GM12878 (cell line): ENCODE measurements at regions not wholly inside any gene's neighbourhood (a gene's known extent, or its start where the extent isn't known, plus 50 kb on each side); places are given as distances from the start of the nearest gene placed in this dataset.

ENCODE experiments used
- ATAC-seq: fragments of 200-7000 bp; cut with Tn5 transposase; 3 replicates; pipeline ENCODE4 v1.9.1; 2020; ENCODE audit warnings: mild to moderate bottlenecking, moderate library complexity
- BruUV-seq: library from RNA; stranded (reverse); fragments of 400-500 nt; replicated peaks from 2 replicates; lab custom pipeline; 2021; lab: Mats Ljungman, UMichigan
- CTCF ChIA-PET: fragments of 300-600 bp; sonication (Branson Sonifier 250); formaldehyde crosslinking; extraction: SDS; loops from one replicate; lab custom pipeline; 2021; ENCODE audit warnings: inconsistent platforms; lab: Yijun Ruan, JAX
- POLR2A ChIA-PET: fragments of 350-600 bp; formaldehyde crosslinking; extraction: SDS; loops from one replicate; lab custom pipeline; 2021; ENCODE audit warnings: inconsistent platforms; lab: Charles Lee
- RAD21 ChIA-PET: fragments of 300-600 bp; sonication (Branson Sonifier 250); formaldehyde crosslinking; loops from one replicate; lab custom pipeline; 2023; ENCODE audit warnings: antibody characterized with exemption; ENCODE audit not compliant: unreplicated experiment; lab: Charles Lee
- SMC1A ChIA-PET: fragments of 300-600 bp; sonication (Branson Sonifier 250); formaldehyde crosslinking; loops from one replicate; lab custom pipeline; 2023; ENCODE audit not compliant: unreplicated experiment, uncharacterized antibody; lab: Charles Lee
- DNase-seq: peaks from one replicate; pipeline ENCODE4 v3.0.0-alpha.2; 2011; ENCODE audit warnings: low read depth, low spot score
- FAIRE-seq: peaks from 3 replicates; lab custom pipeline; 2011; peaks lifted over from hg19 to GRCh38; lab: Jason Lieb, UNC
- H2AFZ ChIP-seq: 2 replicates; pipeline ENCODE4 v1.6.0; 2011; ENCODE audit warnings: low read depth, low read length, control low read depth; ENCODE audit not compliant: control insufficient read depth
- H3K27ac ChIP-seq: 2 replicates; pipeline ENCODE4 v1.5.1; 2011; ENCODE audit warnings: control low read depth; ENCODE audit not compliant: control insufficient read depth, insufficient read depth
- H3K27me3 ChIP-seq, 2 experiments: replicated peaks in 1 of 2; 2 replicates each; pipeline versions ENCODE4 v1.6.0 to v1.6.1; 2011; ENCODE audit warnings: low read length in 1 of 2; ENCODE audit not compliant: control insufficient read depth in 2 of 2, insufficient read depth in 2 of 2
- H3K36me3 ChIP-seq, 2 experiments: 2 replicates each; pipeline ENCODE4 v1.5.1; 2011; ENCODE audit warnings: low read length in 1 of 2; ENCODE audit not compliant: control insufficient read depth in 2 of 2, insufficient read depth in 2 of 2
- H3K4me1 ChIP-seq: 2 replicates; pipeline ENCODE4 v1.6.1; 2011; ENCODE audit warnings: mild to moderate bottlenecking, low read length, moderate library complexity, mixed read lengths; ENCODE audit not compliant: control insufficient read depth, insufficient read depth
- H3K4me2 ChIP-seq: 2 replicates; pipeline ENCODE4 v1.6.0; 2011; ENCODE audit warnings: control low read depth; ENCODE audit not compliant: control insufficient read depth, insufficient read depth
- H3K4me3 ChIP-seq: fragments of 200-600 bp; sonication (generic); 2 replicates; pipeline ENCODE4 v1.5.1; 2016
- H3K79me2 ChIP-seq: 2 replicates; pipeline ENCODE4 v1.6.0; 2011; ENCODE audit warnings: low read length; ENCODE audit not compliant: control insufficient read depth, insufficient read depth
- H3K9ac ChIP-seq: 2 replicates; pipeline ENCODE4 v1.8.0; 2011; ENCODE audit warnings: low read length, control low read depth, mixed read lengths; ENCODE audit not compliant: control insufficient read depth, insufficient read depth
- H3K9me3 ChIP-seq: replicated peaks from 3 replicates; pipeline ENCODE4 v1.5.1; 2011; ENCODE audit warnings: mild to moderate bottlenecking, low read length; ENCODE audit not compliant: control insufficient read depth, insufficient read depth
- H4K20me1 ChIP-seq: 2 replicates; pipeline ENCODE4 v1.6.0; 2011; ENCODE audit not compliant: control insufficient read depth, insufficient read depth
- CREM ChIP-seq: IDR thresholded peaks from 2 replicates; pipeline ENCODE4 v1.6.1; 2014; ENCODE audit warnings: antibody characterized with exemption, low read depth
- CTCF ChIP-seq, 3 experiments: IDR thresholded peaks in 2 of 3; conservative IDR thresholded peaks in 1 of 3; 2 replicates each; pipeline ENCODE4 v1.5.1; 2011; ENCODE audit warnings: low read depth in 3 of 3, low read length in 3 of 3, mild to moderate bottlenecking in 3 of 3, control low read depth in 2 of 3, moderate library complexity in 2 of 3, inconsistent platforms in 1 of 3, mixed read lengths in 1 of 3; ENCODE audit not compliant: control insufficient read depth in 2 of 3, insufficient read depth in 1 of 3; ENCODE audit errors: extremely low read depth in 1 of 3
- EED ChIP-seq: sonication (generic); IDR thresholded peaks from 2 replicates; pipeline ENCODE4 v1.6.1; 2016; ENCODE audit warnings: antibody characterized with exemption, low read depth
- HCFC1 ChIP-seq: fragments of 150-350 bp; IDR thresholded peaks from 2 replicates; pipeline ENCODE4 v1.6.1; 2014; ENCODE audit warnings: low read length
- HDGF ChIP-seq: fragments of 450-650 bp; IDR thresholded peaks from 2 replicates; pipeline ENCODE4 v1.6.1; 2016; ENCODE audit warnings: antibody characterized with exemption
- NR2F1 ChIP-seq: fragments of 450-650 bp; conservative IDR thresholded peaks from 2 replicates; pipeline ENCODE4 v1.6.1; 2017; ENCODE audit warnings: mild to moderate bottlenecking
- STAT1 ChIP-seq: fragments of 450-650 bp; conservative IDR thresholded peaks from 2 replicates; pipeline ENCODE4 v1.6.1; 2014; ENCODE audit warnings: antibody characterized with exemption, mild to moderate bottlenecking
- ZBTB4 ChIP-seq: fragments of 450-650 bp; formaldehyde crosslinking; IDR thresholded peaks from 2 replicates; pipeline ENCODE4 v1.4.0; 2022; ENCODE audit warnings: mild to moderate bottlenecking, moderate library complexity
- WGBS: methylation state at CpG from one replicate; pipeline ENCODE4 v1.1.6; 2016; ENCODE audit warnings: low lambda C conversion rate; ENCODE audit not compliant: insufficient replicate concordance, insufficient coverage; ENCODE audit errors: missing lambda C conversion rate; 5-methylcytosine and 5-hydroxymethylcytosine counted together
- in situ Hi-C: fragments of 300-500 bp; cut with MboI; formaldehyde crosslinking; loops from 9 replicates; pipeline ENCODE4 v1.14.3; 2018; ENCODE audit warnings: mixed read lengths
- intact Hi-C: fragments of 100-400 bp; cut with micrococcal nuclease; formaldehyde crosslinking; loops from one replicate; pipeline ENCODE4 v1.14.2; 2022; ENCODE audit not compliant: unreplicated experiment
- TF ChIP-seq, protein P1 (sequence below): fragments of 450-650 bp; formaldehyde crosslinking; IDR thresholded peaks from 2 replicates; pipeline ENCODE4 v1.4.0; 2020; ENCODE audit warnings: mild to moderate bottlenecking, moderate library complexity

- TF ChIP-seq, protein P1, sequence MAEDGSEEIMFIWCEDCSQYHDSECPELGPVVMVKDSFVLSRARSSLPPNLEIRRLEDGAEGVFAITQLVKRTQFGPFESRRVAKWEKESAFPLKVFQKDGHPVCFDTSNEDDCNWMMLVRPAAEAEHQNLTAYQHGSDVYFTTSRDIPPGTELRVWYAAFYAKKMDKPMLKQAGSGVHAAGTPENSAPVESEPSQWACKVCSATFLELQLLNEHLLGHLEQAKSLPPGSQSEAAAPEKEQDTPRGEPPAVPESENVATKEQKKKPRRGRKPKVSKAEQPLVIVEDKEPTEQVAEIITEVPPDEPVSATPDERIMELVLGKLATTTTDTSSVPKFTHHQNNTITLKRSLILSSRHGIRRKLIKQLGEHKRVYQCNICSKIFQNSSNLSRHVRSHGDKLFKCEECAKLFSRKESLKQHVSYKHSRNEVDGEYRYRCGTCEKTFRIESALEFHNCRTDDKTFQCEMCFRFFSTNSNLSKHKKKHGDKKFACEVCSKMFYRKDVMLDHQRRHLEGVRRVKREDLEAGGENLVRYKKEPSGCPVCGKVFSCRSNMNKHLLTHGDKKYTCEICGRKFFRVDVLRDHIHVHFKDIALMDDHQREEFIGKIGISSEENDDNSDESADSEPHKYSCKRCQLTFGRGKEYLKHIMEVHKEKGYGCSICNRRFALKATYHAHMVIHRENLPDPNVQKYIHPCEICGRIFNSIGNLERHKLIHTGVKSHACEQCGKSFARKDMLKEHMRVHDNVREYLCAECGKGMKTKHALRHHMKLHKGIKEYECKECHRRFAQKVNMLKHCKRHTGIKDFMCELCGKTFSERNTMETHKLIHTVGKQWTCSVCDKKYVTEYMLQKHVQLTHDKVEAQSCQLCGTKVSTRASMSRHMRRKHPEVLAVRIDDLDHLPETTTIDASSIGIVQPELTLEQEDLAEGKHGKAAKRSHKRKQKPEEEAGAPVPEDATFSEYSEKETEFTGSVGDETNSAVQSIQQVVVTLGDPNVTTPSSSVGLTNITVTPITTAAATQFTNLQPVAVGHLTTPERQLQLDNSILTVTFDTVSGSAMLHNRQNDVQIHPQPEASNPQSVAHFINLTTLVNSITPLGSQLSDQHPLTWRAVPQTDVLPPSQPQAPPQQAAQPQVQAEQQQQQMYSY (CRISPR knock-in tag): no peak
- no peak for TF ChIP-seq NR2F1
- TF ChIP-seq HDGF: no peak
- TF ChIP-seq EED: no peak
Measured at GRCh38 chr18:5779922-5780321, 115.4 kb downstream of the TMEM200C start (continued).

DNA sequence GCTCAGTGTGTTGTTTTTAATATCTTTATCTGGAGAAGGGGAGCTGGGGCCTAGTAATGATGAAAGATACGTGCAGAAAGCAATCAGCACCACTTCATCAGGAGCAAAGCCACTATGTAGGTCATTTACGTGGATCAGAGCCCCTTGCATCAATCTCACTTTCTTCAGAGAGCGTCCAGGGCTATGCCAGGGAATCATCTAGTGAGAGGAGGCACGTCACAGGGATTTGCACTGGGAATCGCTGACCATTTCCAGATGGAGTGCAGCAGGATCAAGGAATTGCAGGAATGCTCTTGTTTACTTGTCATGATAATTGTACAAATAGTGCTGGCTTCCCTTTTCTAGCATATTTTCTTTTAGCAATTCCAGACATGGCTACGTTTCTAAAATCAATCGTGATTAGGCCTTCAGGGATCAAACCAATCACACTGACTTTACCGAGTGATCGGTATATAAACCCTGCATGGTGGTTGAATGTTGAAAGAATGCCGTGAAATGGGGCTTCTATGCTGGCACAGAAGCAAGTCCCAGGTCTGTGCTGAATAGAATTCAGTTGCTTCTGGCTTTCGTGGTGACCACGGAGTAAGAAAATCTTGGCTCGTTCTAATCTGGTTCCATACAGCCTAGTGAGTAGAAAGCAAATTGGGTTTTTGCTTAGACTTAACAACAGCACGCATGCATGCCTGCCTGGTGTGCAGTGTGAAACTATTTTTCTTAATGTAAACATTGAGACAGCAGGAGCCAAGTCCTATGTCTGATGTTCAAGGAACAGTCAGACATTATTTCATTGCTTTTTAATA, 122.8 kb downstream of the TMEM200C start:
- in situ Hi-C loops: no loop called here
- Histone ChIP-seq H3K27me3 (no peaks in the 10 kb centered on the region; a peak in 1 of 4 replicates), H3K9ac (no peak overlapping the region), H3K79me2 (no peaks in the 10 kb centered on the region), H2AFZ (no peak overlapping the region), H3K36me3 (no peaks in the 10 kb centered on the region), H4K20me1 (no peaks in the 10 kb centered on the region), H3K4me1 (no peaks in the 10 kb centered on the region), H3K4me2 (no peak overlapping the region), H3K9me3 (no peaks in the 10 kb centered on the region), H3K27ac (no peak overlapping the region), H3K4me3 (no peak overlapping the region)
- ChIA-PET SMC1A (no interaction called here), RAD21 (no interaction called here), POLR2A (no interaction called here), CTCF (no interaction called here)
- DNase-seq (no peak), FAIRE-seq (no peak), ATAC-seq (no peak)
- intact Hi-C loops: no loop called here
- WGBS: 20% methylated on average over 14 of the region's 14 CpGs
- BruUV-seq: no TSS peak
- no peak for TF ChIP-seq CTCF (IDR thresholded peaks at IDR 0.05 in 2 of 3, conservative IDR thresholded peaks at IDR 0.05 in 1 of 3; ENCODE audit: control insufficient read depth in 2 of 3, extremely low read depth in 1 of 3, insufficient read depth in 1 of 3, low read depth in 3 of 3, low read length in 3 of 3)
- TF ChIP-seq ZBTB4 (CRISPR knock-in tag): no peak
- no peak for TF ChIP-seq CREM
- no peak for TF ChIP-seq HCFC1
- no peak for TF ChIP-seq STAT1
